HepG2 (cell line): ENCODE measurements at regions not wholly inside any gene's neighbourhood (a gene's known extent, or its start where the extent isn't known, plus 50 kb on each side); places are given as distances from the start of the nearest gene placed in this dataset.

ENCODE experiments used
- CTCF ChIP-seq: sonication (generic); formaldehyde crosslinking; IDR thresholded peaks from 2 replicates; pipeline ENCODE4 v1.5.0; 2020; ENCODE audit warnings: mild to moderate bottlenecking, missing genetic modification reagents, moderate library complexity
- EP300 ChIP-seq, 3 experiments: sonication (generic) in 1 of 3; formaldehyde crosslinking in 1 of 3; IDR thresholded peaks; 2 replicates each; pipeline versions ENCODE4 v1.5.1 to v1.6.1; 2011 to 2020; ENCODE audit warnings: low read depth in 2 of 3, low read length in 2 of 3, borderline replicate concordance in 1 of 3, improper control_type of control experiment in 1 of 3, mild to moderate bottlenecking in 1 of 3, missing genetic modification reagents in 1 of 3, moderate library complexity in 1 of 3
- FOXJ3 ChIP-seq: sonication (generic); formaldehyde crosslinking; IDR thresholded peaks from 2 replicates; pipeline ENCODE4 v1.4.0; 2020; ENCODE audit warnings: missing genetic modification reagents, mild to moderate bottlenecking, borderline replicate concordance
- HCFC1 ChIP-seq: fragments of 150-350 bp; IDR thresholded peaks from 2 replicates; pipeline ENCODE4 v1.6.1; 2014; ENCODE audit warnings: low read depth, low read length
- HINFP ChIP-seq: sonication (generic); formaldehyde crosslinking; IDR thresholded peaks from 2 replicates; pipeline ENCODE4 v1.4.0; 2020; ENCODE audit warnings: low read depth, mild to moderate bottlenecking, missing genetic modification reagents
- KAT8 ChIP-seq: IDR thresholded peaks from 2 replicates; pipeline ENCODE4 v1.6.1; 2016; ENCODE audit warnings: missing genetic modification reagents, missing compliant biosample characterization
- NR0B2 ChIP-seq: sonication (generic); formaldehyde crosslinking; IDR thresholded peaks from 2 replicates; pipeline ENCODE4 v1.4.0; 2020; ENCODE audit warnings: mild to moderate bottlenecking, missing genetic modification reagents
- POLR2AphosphoS5 ChIP-seq: IDR thresholded peaks from 2 replicates; pipeline ENCODE4 v1.6.1; 2012; ENCODE audit warnings: low read depth, low read length
- ZNF543 ChIP-seq: sonication (generic); formaldehyde crosslinking; IDR thresholded peaks from 2 replicates; pipeline ENCODE4 v1.4.0; 2020; ENCODE audit warnings: mild to moderate bottlenecking, missing genetic modification reagents
- ZNF589 ChIP-seq: sonication (generic); formaldehyde crosslinking; conservative IDR thresholded peaks from 2 replicates; pipeline ENCODE4 v1.8.0; 2022; ENCODE audit warnings: mild to moderate bottlenecking, moderate library complexity, missing genetic modification reagents

GRCh38 chr5:109943701-109944235 is 254.0 kb downstream of the MAN2A1 start:
- TF ChIP-seq CTCF (CRISPR knock-in tag) (no peak), NR0B2 (no peak), HINFP (CRISPR knock-in tag) (no peak), ZNF543 (CRISPR knock-in tag) (no peak), ZNF589 (CRISPR knock-in tag) (no peak), FOXJ3 (CRISPR knock-in tag) (no peak), POLR2AphosphoS5 (no peak), HCFC1 (no peak), KAT8 (no peak), EP300 (IDR thresholded peaks at IDR 0.05; ENCODE audit: low read depth in 2 of 2, low read length in 2 of 2) (no peak), EP300 (CRISPR knock-in tag; IDR thresholded peaks at IDR 0.05; ENCODE audit: borderline replicate concordance) (no peak)
